Stomach (tissue), 4 donors: ENCODE measurements at regions not wholly inside any gene's neighbourhood (a gene's known extent, or its start where the extent isn't known, plus 50 kb on each side); places are given as distances from the start of the nearest gene placed in this dataset.

Source experiments
- CTCF ChIP-seq, 7 experiments: fragments of 450-650 bp in 4 of 7; fragments of 200-600 bp in 3 of 7; sonication (generic) in 3 of 7; IDR thresholded peaks; one replicate each; pipeline ENCODE4 v1.5.1; 2016 to 2019; ENCODE audit warnings: antibody characterized with exemption in 7 of 7, control low read depth in 2 of 7, mild to moderate bottlenecking in 1 of 7
- EP300 ChIP-seq: sonication (generic); formaldehyde crosslinking; IDR thresholded peaks from one replicate; pipeline ENCODE4 v1.6.1; 2017; ENCODE audit warnings: antibody characterized with exemption
- POLR2A ChIP-seq, 4 donors: fragments of 450-650 bp; IDR thresholded peaks; one replicate each; pipeline ENCODE4 v1.6.1; 2016; ENCODE audit warnings: antibody characterized with exemption in 4 of 4, control low read depth in 2 of 4, mild to moderate bottlenecking in 1 of 4, moderate library complexity in 1 of 4
- POLR2AphosphoS5 ChIP-seq, 3 donors: sonication (generic); formaldehyde crosslinking; IDR thresholded peaks; one replicate each; pipeline ENCODE4 v1.6.1; 2016; ENCODE audit warnings: antibody characterized with exemption in 3 of 3

DNA sequence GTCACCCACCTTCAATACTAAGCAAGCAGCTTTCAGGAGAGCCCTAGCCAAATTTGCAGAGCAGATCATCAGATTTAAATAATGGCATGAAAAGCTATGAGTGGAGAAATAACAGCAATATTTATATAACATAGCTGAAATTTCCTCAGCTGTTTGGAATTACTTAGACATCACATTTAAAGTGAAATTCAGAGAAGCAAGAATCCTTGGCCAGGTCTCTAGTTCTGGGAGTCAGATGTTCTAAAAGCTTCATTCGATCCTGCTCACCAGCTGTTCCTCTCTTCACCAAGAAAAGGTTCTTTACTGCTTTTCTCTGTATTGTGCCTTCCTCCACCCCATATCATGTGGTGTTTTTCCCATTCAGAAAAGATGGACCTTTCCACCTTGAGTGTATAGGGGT is 152.3 kb upstream of the JAG1 start:
- TF ChIP-seq CTCF (IDR thresholded peaks at IDR 0.05) (no peak), POLR2AphosphoS5 (IDR thresholded peaks at IDR 0.05) (no peak), EP300 (no peak), POLR2A (IDR thresholded peaks at IDR 0.05) (no peak)
